SK-N-MC (cell line): ENCODE measurements at regions not wholly inside any gene's neighbourhood (a gene's known extent, or its start where the extent isn't known, plus 50 kb on each side); places are given as distances from the start of the nearest gene placed in this dataset.

Experiments
- EZH2 ChIP-seq: fragments of 200-600 bp; sonication (generic); IDR thresholded peaks from one replicate; pipeline ENCODE4 v1.6.1; 2017; ENCODE audit warnings: antibody characterized with exemption
- FOXP2 ChIP-seq: optimal IDR thresholded peaks from 2 replicates; pipeline ENCODE3; 2011; ENCODE audit warnings: mild to moderate bottlenecking, moderate library complexity; ENCODE audit not compliant: insufficient read depth; ENCODE audit errors: extremely low read length, control extremely low read depth
- POLR2AphosphoS5 ChIP-seq: IDR thresholded peaks from 2 replicates; pipeline ENCODE4 v1.6.1; 2012; ENCODE audit warnings: mild to moderate bottlenecking, low read depth, low read length, borderline replicate concordance

- TF ChIP-seq POLR2AphosphoS5 = no peak
- no peak for TF ChIP-seq EZH2
- TF ChIP-seq FOXP2 = no peak
These were observed 295.7 kb upstream of the PTGER4 start for GRCh38 chr5:40383749-40384651.
